Astrocyte (in vitro differentiated cells and primary cell): ENCODE measurements at regions not wholly inside any gene's neighbourhood (a gene's known extent, or its start where the extent isn't known, plus 50 kb on each side); places are given as distances from the start of the nearest gene placed in this dataset.

ENCODE experiments used
- CTCF ChIP-seq: IDR thresholded peaks from 2 replicates; pipeline ENCODE4 v1.5.1; 2011; ENCODE audit warnings: low read depth, mild to moderate bottlenecking, inconsistent platforms, low read length, moderate library complexity; ENCODE audit not compliant: insufficient read depth
- EZH2 ChIP-seq: IDR thresholded peaks from 2 replicates; pipeline ENCODE4 v1.6.1; 2012; ENCODE audit warnings: mild to moderate bottlenecking, low read length, inconsistent platforms; ENCODE audit not compliant: insufficient read depth

- TF ChIP-seq CTCF (no peak), EZH2 (no peak)
Observed at GRCh38 chrX:107559506-107559905, 68.8 kb upstream of the PRPS1 start.
